HL-60 (cell line): ENCODE measurements at regions not wholly inside any gene's neighbourhood (a gene's known extent, or its start where the extent isn't known, plus 50 kb on each side); places are given as distances from the start of the nearest gene placed in this dataset.

Source experiments
- DNase-seq, 2 experiments: peaks; one replicate each; pipeline ENCODE4 v3.0.0-alpha.2; 2010 to 2020; ENCODE audit warnings: low read depth in 1 of 2, low spot score in 1 of 2
- H3K27ac ChIP-seq: fragments of 250-450 bp; sonication (Bioruptor Pico); replicated peaks from 2 replicates; pipeline ENCODE4 v1.5.1; 2020; ENCODE audit warnings: mild to moderate bottlenecking, moderate library complexity
- H3K27me3 ChIP-seq: fragments of 250-450 bp; sonication (Bioruptor Pico); 2 replicates; pipeline ENCODE4 v1.5.1; 2021; ENCODE audit warnings: mild to moderate bottlenecking, moderate library complexity; ENCODE audit not compliant: insufficient read depth, poor library complexity, severe bottlenecking
- H3K4me3 ChIP-seq: replicated peaks from 2 replicates; pipeline ENCODE4 v1.5.1; 2011; ENCODE audit warnings: mild to moderate bottlenecking, control low read depth, low read length; ENCODE audit not compliant: insufficient read depth
- CTCF ChIP-seq: IDR thresholded peaks from one replicate; pipeline ENCODE4 v1.5.1; 2011; ENCODE audit warnings: low read length, control low read depth, inconsistent platforms; ENCODE audit not compliant: insufficient read depth
- GABPA ChIP-seq: IDR thresholded peaks from 2 replicates; pipeline ENCODE4 v1.6.1; 2012; ENCODE audit warnings: low read depth
- POLR2AphosphoS5 ChIP-seq: IDR thresholded peaks from 2 replicates; pipeline ENCODE4 v1.6.1; 2012; ENCODE audit warnings: low read depth
- SPI1 ChIP-seq: IDR thresholded peaks from 2 replicates; pipeline ENCODE4 v1.6.1; 2012; ENCODE audit warnings: low read depth, mild to moderate bottlenecking, borderline replicate concordance
- TF ChIP-seq, protein P1 (sequence below): IDR thresholded peaks from 2 replicates; pipeline ENCODE4 v1.6.1; 2012; ENCODE audit warnings: low read depth; ENCODE audit not compliant: insufficient replicate concordance

- no peak overlapping the region for H3K4me3 ChIP-seq
- DNase-seq, result no peak
- H3K27ac ChIP-seq, result no peak overlapping the region
- H3K27me3 ChIP-seq, result no peaks in the 10 kb centered on the region
- no peak for TF ChIP-seq GABPA
- TF ChIP-seq POLR2AphosphoS5, result no peak
- no peak for TF ChIP-seq CTCF
- TF ChIP-seq, protein P1, sequence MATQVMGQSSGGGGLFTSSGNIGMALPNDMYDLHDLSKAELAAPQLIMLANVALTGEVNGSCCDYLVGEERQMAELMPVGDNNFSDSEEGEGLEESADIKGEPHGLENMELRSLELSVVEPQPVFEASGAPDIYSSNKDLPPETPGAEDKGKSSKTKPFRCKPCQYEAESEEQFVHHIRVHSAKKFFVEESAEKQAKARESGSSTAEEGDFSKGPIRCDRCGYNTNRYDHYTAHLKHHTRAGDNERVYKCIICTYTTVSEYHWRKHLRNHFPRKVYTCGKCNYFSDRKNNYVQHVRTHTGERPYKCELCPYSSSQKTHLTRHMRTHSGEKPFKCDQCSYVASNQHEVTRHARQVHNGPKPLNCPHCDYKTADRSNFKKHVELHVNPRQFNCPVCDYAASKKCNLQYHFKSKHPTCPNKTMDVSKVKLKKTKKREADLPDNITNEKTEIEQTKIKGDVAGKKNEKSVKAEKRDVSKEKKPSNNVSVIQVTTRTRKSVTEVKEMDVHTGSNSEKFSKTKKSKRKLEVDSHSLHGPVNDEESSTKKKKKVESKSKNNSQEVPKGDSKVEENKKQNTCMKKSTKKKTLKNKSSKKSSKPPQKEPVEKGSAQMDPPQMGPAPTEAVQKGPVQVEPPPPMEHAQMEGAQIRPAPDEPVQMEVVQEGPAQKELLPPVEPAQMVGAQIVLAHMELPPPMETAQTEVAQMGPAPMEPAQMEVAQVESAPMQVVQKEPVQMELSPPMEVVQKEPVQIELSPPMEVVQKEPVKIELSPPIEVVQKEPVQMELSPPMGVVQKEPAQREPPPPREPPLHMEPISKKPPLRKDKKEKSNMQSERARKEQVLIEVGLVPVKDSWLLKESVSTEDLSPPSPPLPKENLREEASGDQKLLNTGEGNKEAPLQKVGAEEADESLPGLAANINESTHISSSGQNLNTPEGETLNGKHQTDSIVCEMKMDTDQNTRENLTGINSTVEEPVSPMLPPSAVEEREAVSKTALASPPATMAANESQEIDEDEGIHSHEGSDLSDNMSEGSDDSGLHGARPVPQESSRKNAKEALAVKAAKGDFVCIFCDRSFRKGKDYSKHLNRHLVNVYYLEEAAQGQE, result no peak
- TF ChIP-seq SPI1, result no peak
Measured at GRCh38 chr20:11473983-11474382, 443.7 kb upstream of the BTBD3 start.

DNA sequence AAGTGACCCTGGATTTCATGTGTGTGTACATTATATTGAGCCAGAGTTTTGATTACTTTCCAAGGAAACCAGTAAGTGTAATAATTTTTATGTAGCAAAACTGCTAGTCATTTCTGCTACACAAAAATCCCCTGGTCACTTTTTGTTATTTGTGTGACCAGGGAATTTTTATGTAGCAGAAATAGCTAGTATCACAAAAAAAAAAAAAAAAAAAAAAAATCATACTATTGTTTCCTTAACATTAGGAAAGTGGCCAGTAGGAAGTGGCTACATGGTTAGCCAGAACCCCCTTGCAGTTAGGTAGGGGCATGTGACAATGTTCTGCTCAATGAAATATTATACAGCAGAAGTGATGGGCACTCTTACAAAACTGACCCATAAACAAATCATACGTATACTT lies 434.0 kb upstream of the BTBD3 start:
- TF ChIP-seq GABPA (no peak), POLR2AphosphoS5 (no peak), CTCF (no peak), SPI1 (no peak)
- TF ChIP-seq, protein P1, result no peak
- Histone ChIP-seq H3K27me3 (no peaks in the 10 kb centered on the region), H3K27ac (no peak overlapping the region), H3K4me3 (no peak overlapping the region)
- DNase-seq, result no peak

GRCh38 chr20:11484479-11484878 lies 433.2 kb upstream of the BTBD3 start:
- no peak for DNase-seq
- Histone ChIP-seq H3K27ac (no peak overlapping the region), H3K27me3 (no peaks in the 10 kb centered on the region), H3K4me3 (no peak overlapping the region)
- no peak for TF ChIP-seq CTCF
- TF ChIP-seq, protein P1, result no peak
- no peak for TF ChIP-seq POLR2AphosphoS5
- no peak for TF ChIP-seq GABPA
- no peak for TF ChIP-seq SPI1
